HG03066 (cell line): ENCODE measurements at regions not wholly inside any gene's neighbourhood (a gene's known extent, or its start where the extent isn't known, plus 50 kb on each side); places are given as distances from the start of the nearest gene placed in this dataset.
"Not testable (repeated sequence)": the region's sequence is repeated elsewhere in the genome, so short reads cannot be mapped to it uniquely, and the experiment has no call there.

Experiments used
- ATAC-seq: cut with Tn5 transposase; IDR thresholded peaks from one replicate; pipeline ENCODE4 v1.9.1; 2021; ENCODE audit warnings: low read depth; ENCODE audit not compliant: unreplicated experiment

- ATAC-seq: no peak
Measured at GRCh38 chr6:126199466-126199865, 140.4 kb upstream of the CENPW start.

DNA sequence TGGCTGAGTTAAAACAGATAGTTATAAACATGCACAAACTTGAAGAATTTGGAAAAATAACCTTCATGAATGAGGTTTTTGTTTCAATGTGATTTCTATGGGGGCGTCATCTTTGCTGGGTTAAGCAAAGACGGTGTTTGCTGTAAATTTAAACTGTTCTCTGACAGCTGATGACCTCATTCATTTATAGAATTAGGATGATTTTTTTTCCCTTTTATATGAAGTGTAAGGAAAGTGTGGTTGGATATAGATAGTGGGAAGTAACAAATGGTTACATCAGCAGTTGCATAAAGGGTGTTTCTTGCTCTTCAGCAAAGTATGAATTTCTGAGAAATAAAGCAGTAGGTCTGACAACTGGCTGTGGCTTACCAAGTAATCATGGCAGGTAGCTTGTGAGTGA is 137.2 kb upstream of the CENPW start:
- ATAC-seq: no peak

DNA sequence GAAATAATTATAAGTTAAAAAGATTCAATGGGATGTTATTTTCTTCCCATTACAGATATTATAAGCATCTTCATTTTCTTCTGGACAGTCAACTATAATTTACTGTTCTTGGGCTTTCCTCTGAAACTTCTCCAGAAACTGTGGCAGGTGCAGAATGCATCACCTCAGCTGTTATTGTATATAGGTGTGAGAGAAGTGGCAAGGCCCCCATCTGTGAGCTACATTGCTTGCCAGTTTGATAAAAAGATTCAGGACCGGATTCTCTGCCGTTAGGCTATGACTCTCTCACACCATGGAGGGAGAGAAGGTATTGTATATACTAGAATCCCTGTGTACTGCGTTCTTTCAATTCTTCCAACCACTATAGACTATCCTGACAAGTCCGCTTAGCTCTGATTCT is 135.8 kb upstream of the CENPW start:
- ATAC-seq: no peak

DNA sequence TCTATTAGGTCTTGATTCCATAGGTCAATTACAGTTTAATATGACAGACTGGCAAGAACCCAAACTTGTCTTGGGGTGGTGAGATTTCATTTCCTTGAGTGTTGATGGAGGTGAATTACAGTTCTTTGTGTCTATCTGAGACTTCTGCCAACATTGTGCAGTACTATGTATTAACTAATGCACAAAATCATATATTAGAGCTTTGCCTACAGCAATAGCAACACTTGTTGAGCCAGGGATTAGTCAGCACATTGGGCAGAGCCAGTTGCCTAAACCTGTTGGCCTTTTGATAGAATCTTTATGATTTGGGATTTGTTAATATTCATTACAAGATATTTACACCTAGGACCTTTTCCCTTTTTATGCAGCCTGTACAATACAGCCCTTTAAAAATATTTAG is 135.3 kb upstream of the CENPW start:
- no peak for ATAC-seq

DNA sequence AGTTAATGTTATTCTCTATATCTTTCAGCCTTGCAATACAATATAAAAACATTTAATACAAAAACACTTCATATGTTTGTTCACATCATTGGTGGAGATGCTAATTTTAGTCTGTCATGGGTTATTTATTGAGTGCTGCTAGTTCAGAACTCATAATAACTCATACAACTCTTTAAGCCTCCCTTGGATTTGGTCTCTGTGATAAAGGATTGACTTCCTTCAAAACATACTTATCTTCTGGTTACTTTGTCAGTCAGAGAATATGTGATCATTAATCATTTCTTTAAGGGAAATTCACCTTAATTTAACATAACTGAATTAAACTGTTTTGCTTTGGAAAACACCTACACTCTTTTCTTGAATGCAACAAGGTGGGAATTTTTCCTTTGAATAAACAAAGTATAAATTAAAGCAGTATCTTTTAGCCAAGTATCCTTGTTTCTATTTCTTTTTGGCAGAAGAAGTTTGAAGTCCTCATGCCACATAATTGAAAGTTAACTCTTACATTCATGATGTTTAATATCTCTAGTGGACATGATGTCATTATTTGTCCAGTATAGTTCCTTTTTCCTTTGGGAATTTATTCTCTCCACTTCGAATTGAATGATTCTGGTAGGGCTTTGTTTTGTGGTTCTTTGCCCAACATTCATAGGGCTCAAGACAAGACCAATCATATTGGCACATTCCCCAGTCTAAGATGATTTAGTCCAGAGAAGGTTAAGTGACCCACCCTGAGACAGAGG is 133.2 kb upstream of the CENPW start:
- no peak for ATAC-seq

GRCh38 chr6:126210398-126211075 is 129.4 kb upstream of the CENPW start:
- no peak for ATAC-seq

DNA sequence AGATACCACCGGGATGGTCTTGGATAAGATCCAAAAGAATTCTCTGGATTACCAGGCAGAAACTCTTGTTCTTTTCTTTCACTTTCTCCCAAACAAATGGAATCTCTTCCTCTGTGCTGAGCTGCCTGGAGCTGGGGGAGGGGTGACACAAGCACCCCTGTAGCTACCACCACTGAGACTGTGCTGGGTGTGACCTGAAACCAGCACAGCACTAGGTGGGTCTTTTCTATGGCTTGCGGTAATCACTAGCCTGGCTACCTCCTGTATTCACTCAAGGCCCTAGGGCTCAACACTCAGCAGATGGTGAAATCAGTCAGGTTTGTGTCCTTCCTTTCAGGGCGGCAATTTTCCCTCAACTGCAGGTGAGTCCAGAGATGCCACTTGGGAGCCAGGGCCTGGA is 122.4 kb upstream of the CENPW start:
- no peak for ATAC-seq

DNA sequence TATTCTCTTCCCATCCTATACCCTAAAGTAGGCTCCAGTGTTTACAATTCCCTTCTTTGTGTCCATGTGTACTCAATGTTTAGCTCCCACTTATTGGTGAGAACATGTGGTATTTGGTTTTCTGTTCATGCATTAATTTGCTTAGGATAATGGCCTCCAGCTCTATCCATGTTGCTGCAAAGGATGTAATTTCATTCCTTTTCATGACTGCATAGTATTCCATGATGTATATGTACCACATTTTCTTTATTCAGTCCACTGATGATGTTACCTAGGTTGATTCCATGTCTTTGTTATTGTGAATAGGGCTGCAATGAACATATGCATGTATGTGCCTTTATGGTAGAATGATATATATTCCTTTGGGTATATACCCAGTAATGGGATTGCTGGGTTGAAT is 119.0 kb upstream of the CENPW start:
- not testable (repeated sequence) for ATAC-seq

- no peak for ATAC-seq
Measured at GRCh38 chr6:126227833-126228702, 111.8 kb upstream of the CENPW start.

GRCh38 chr6:126232671-126233070 is 107.2 kb upstream of the CENPW start:
- ATAC-seq: no peak

GRCh38 chr6:126233192-126233591 is 106.7 kb upstream of the CENPW start:
- ATAC-seq: no peak

DNA sequence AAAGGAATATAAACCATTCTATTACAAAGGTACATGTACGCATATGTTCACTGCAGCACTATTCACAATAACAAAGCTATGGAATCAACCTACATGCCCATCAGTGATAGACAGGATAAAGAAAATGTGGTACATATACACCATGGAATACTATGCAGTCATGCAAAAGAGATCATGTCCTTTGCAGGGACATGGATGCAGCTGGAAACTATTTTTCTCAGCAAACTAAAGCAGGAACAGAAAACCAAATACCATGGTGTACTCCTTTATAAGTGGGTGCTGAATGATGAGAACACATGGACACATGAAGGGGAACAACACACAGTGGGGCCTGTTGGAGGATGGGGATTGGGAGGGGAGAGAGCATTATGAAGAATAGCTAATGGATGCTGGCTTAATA is 104.6 kb upstream of the CENPW start:
- no peak for ATAC-seq

- ATAC-seq: no peak
Measured at GRCh38 chr6:126245077-126245476, 94.8 kb upstream of the CENPW start.

GRCh38 chr6:126252154-126252553 is 87.8 kb upstream of the CENPW start:
- no peak for ATAC-seq

GRCh38 chr6:126253431-126253830 is 86.5 kb upstream of the CENPW start:
- no peak for ATAC-seq

DNA sequence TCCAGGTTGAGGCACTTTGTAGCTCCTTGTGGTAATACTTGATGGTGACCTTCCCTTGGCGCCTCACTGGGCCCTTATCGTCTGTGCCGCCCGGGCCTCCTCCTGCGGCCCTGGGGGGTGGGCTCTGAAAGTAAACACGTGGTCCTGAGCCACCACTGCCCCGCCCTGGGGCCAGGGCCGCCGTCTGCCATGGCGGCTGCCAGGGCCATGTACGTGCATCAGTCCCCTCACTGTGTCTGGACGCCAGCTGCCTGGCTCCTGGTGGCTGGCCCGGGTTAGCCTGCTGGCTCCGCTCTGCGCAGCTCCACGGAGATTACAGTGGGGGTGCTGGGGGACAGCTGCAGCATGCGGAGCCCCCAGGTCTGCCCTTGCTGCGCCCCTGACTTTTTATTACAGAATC is 81.8 kb upstream of the CENPW start:
- no peak for ATAC-seq

DNA sequence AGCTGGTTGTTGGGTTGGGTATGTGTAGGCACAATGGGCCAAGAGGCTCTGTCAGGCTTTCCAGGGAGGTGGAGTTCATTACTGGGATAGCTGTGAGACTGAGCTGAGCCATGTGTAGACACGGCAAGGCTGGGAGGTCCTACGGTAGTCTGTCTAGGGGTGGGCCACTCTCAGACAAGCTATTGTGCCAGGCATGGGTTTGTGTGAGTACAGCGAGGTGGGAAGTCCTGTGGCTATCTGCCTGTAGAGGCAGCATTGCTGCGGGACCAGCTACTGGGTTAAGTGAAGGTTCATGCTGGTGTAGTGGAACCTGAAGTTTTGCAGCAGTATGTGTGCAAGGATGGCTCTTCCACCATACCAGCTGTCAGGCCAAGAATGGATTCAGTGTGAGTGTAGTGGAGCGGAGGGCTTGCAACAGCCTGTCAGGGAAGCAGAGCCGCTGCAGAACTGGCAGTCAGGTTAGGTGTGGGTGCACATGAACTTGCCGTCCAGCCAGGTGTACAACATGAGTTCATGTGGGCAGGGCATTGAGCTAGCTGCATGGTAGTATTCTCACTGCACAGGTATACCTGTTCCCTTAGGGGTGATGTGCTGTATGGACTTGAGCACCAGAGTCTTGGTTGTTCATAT is 78.0 kb upstream of the CENPW start:
- ATAC-seq: no peak

DNA sequence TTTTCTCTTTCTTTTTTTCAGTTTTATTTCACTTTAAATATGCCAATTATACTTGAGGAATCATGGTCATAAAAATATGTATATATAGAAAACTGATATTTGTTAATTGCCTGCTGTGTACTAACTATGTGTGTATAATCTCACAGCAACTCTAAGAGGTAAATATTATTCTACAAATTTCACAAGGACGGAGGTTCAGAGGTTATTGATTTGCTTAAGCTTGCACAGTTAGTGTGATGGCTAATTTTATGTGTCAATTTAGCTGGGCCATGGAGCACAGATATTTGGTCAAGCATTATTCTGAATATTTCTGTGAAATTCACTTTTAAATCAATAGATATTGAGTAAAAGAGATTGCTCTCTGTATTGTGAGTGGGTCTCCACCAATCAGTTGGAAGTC is 75.7 kb upstream of the CENPW start:
- ATAC-seq: no peak

GRCh38 chr6:126266664-126267063 is 73.3 kb upstream of the CENPW start:
- ATAC-seq: no peak

- ATAC-seq: no peak
Measured at GRCh38 chr6:126267626-126268025, 72.3 kb upstream of the CENPW start.

- no peak for ATAC-seq
Measured at GRCh38 chr6:126268092-126268491, 71.8 kb upstream of the CENPW start.
